ENCODE measurements at regions not wholly inside any gene's neighbourhood (a gene's known extent, or its start where the extent isn't known, plus 50 kb on each side); places are given as distances from the start of the nearest gene placed in this dataset.
"Not testable (repeated sequence)": the region's sequence is repeated elsewhere in the genome, so short reads cannot be mapped to it uniquely, and the experiment has no call there.

- in situ Hi-C loops (cut with HindIII; ENCODE audit: low sequenced_read_pairs), result no loop called here
- no peak for DNase-seq (ENCODE audit: low read depth)
- no peak for TF ChIP-seq CTCF (IDR thresholded peaks at IDR 0.05; ENCODE audit: low read depth, low read length, missing control alignments)
Observed at GRCh38 chr4:66736606-66737005, 808.7 kb downstream of the CENPC start.

GRCh38 chr4:66728280-66728679 lies 817.0 kb downstream of the CENPC start:
- no peak overlapping the region for H3K4me3 ChIP-seq (ENCODE audit: low read depth, low read length)
- DNase-seq (ENCODE audit: low read depth), result no peak
- in situ Hi-C loops (cut with HindIII; ENCODE audit: low sequenced_read_pairs), result no loop called here
- TF ChIP-seq CTCF (IDR thresholded peaks at IDR 0.05; ENCODE audit: low read depth, low read length, missing control alignments), result no peak

More at GRCh38 chr4:66736606-66737005, 808.7 kb downstream of the CENPC start:
- no peak overlapping the region for H3K4me3 ChIP-seq (ENCODE audit: low read depth, low read length)

GRCh38 chr4:66712301-66712921 lies 832.9 kb downstream of the CENPC start:
- H3K4me3 ChIP-seq (ENCODE audit: low read depth, low read length); in situ Hi-C loops (cut with HindIII; ENCODE audit: low sequenced_read_pairs); DNase-seq (ENCODE audit: low read depth): not testable (repeated sequence)

GRCh38 chr4:66704243-66704642 lies 841.1 kb downstream of the CENPC start:
- DNase-seq (ENCODE audit: low read depth), result no peak
- in situ Hi-C loops (cut with HindIII; ENCODE audit: low sequenced_read_pairs), result no loop called here
- no peak for TF ChIP-seq CTCF (IDR thresholded peaks at IDR 0.05; ENCODE audit: low read depth, low read length, missing control alignments)
- H3K4me3 ChIP-seq (ENCODE audit: low read depth, low read length), result no peak overlapping the region

- in situ Hi-C loops (cut with HindIII; ENCODE audit: low sequenced_read_pairs), result no loop called here
- TF ChIP-seq CTCF (IDR thresholded peaks at IDR 0.05; ENCODE audit: low read depth, low read length, missing control alignments), result no peak
Observed at GRCh38 chr4:66694739-66695138, 850.6 kb downstream of the CENPC start.

GRCh38 chr4:66693694-66694093 lies 851.6 kb downstream of the CENPC start:
- H3K4me3 ChIP-seq (ENCODE audit: low read depth, low read length), result no peak overlapping the region
- DNase-seq (ENCODE audit: low read depth), result no peak
- TF ChIP-seq CTCF (IDR thresholded peaks at IDR 0.05; ENCODE audit: low read depth, low read length, missing control alignments), result no peak
- in situ Hi-C loops (cut with HindIII; ENCODE audit: low sequenced_read_pairs), result no loop called here

More at GRCh38 chr4:66694739-66695138, 850.6 kb downstream of the CENPC start:
- H3K4me3 ChIP-seq (ENCODE audit: low read depth, low read length), result no peak overlapping the region
- DNase-seq (ENCODE audit: low read depth), result no peak

- H3K4me3 ChIP-seq (ENCODE audit: low read depth, low read length), result no peak overlapping the region
- no peak for TF ChIP-seq CTCF (IDR thresholded peaks at IDR 0.05; ENCODE audit: low read depth, low read length, missing control alignments)
- in situ Hi-C loops (cut with HindIII; ENCODE audit: low sequenced_read_pairs), result no loop called here
- no peak for DNase-seq (ENCODE audit: low read depth)
Observed at GRCh38 chr4:66691101-66691500, 854.2 kb downstream of the CENPC start.

All from astrocyte of the cerebellum (primary cell).